ENCODE measurements at regions not wholly inside any gene's neighbourhood (a gene's known extent, or its start where the extent isn't known, plus 50 kb on each side); places are given as distances from the start of the nearest gene placed in this dataset.

DNA sequence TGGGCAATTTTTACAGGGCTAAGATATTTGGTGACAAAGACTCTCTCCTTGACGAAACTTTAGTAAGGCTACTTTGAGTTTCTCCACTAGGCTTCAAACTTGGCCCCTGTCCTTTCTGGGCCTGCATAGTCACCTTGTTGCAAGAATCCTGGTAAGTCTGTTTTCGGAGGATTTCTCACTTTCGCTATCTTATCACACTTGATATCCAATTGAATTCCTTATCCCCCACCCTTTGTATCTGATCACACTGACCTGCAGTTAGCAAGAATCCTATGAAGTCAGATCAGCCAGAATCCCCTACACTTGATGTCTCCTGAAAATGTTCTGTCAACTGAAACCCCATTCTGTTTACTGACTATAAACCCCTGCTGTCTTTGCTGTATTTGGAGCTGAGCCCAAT lies 499.8 kb upstream of the GCFC2 start:
- TF ChIP-seq POLR2A (IDR thresholded peaks at IDR 0.05; ENCODE audit: low read length) = no peak
- no peak for TF ChIP-seq GATA1 (IDR thresholded peaks at IDR 0.05; ENCODE audit: low read depth, low read length)

All from erythroblast (primary cell).